ENCODE measurements at regions not wholly inside any gene's neighbourhood (a gene's known extent, or its start where the extent isn't known, plus 50 kb on each side); places are given as distances from the start of the nearest gene placed in this dataset.

GRCh38 chr2:161019311-161019710 lies 140.9 kb upstream of the TANK start:
- H3K4me3 ChIP-seq (ENCODE audit: low read length) = no peak overlapping the region
- DNase-seq (ENCODE audit: low read depth, low spot score) = no peak

GRCh38 chr2:161020437-161020836 lies 139.8 kb upstream of the TANK start:
- no peak overlapping the region for H3K4me3 ChIP-seq (ENCODE audit: low read length)
- no peak for DNase-seq (ENCODE audit: low read depth, low spot score)

GRCh38 chr2:161028581-161028980 lies 131.6 kb upstream of the TANK start:
- no peak for DNase-seq (ENCODE audit: low read depth, low spot score)
- no peak overlapping the region for H3K4me3 ChIP-seq (ENCODE audit: low read length)

DNA sequence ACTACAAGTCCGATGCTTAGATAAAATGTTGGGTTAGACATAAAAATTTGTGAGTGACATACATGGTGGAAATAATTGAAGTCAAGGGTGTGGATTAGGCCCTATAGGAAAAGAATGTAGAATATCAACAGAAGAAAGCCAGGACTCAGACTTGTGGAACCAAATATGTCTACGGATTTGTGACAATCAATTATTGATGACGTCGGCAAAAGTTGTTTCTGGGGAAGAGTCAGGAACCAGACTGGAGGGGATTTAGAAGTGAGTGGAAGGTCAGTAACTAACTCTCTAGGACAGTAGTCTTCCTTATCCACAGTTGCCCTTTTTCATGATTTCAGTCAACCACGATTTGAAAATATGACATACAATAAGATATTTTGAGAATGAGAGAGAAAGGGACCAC lies 130.9 kb upstream of the TANK start:
- DNase-seq (ENCODE audit: low read depth, low spot score) = no peak
- H3K4me3 ChIP-seq (ENCODE audit: low read length) = no peak overlapping the region

DNA sequence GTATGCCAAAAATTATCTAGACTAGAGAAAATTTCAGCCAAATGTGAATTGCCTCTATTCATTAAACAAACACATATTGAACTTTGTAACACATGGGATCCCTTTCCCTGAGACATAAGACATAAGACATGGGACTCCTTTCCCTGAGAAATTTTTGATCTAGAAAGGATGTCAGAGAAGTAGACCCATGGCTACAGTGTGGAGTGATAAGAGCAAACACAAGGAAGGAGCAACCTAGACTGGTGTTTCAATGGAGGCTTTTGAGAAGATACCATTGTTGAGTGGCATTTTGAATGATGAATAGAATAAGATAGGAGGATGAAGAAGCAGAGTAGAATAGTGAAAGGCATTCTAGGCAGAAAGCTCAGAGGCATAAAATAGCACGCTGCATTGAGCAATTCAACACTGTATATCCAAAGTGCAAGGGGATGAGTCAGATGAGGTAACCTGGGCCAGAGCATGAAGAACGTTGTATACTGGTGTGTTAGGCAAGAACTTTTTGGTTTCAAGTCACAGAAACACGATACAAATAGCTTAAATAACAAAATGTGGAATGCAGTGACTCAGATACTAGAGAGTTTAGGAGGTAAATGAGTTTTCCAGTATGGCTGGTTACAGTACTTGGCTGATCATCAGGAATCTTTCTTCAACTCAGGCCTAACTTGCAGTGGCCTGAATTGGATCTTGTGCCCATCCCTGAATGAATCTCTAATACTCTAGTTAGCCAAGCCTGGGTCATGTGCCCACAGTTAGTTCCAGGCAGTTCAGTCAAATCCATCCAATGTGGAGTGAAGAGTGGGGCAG lies 129.8 kb upstream of the TANK start:
- no peak overlapping the region for H3K4me3 ChIP-seq (ENCODE audit: low read length)
- no peak for DNase-seq (ENCODE audit: low read depth, low spot score)

GRCh38 chr2:161031511-161031910 lies 128.7 kb upstream of the TANK start:
- DNase-seq (ENCODE audit: low read depth, low spot score) = no peak

GRCh38 chr2:161032635-161033034 lies 127.6 kb upstream of the TANK start:
- no peak for DNase-seq (ENCODE audit: low read depth, low spot score)
- H3K4me3 ChIP-seq (ENCODE audit: low read length) = no peak overlapping the region

More at GRCh38 chr2:161031511-161031910, 128.7 kb upstream of the TANK start:
- no peak overlapping the region for H3K4me3 ChIP-seq (ENCODE audit: low read length)

DNA sequence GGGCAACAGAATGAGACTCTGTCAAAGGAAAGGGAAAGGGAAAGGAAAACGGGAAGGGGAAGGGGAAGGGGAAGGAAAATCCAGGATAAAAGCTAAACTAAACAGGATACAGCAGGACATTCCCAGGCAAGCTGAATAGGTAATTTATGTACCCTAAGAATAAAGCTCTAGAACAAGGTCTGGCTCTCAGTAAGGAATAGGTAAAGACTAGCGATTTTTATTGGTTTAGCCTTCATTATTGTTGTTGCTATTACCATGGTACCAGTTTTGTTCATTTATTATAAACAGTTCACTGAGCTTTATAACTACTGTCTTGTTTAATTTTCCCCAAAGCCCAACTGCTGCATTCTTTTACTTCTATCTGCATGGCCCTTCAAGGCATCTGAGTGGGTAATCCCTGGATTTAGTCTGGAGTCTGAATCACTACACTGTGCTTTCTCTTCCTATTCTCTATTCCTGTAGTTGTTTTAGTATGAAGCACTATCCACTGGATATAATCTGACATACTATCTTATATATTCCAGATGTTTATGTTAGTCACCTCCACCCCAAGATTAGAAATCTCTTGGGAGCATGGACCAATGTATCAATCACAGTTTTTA lies 127.1 kb upstream of the TANK start:
- H3K4me3 ChIP-seq (ENCODE audit: low read length) = no peak overlapping the region
- DNase-seq (ENCODE audit: low read depth, low spot score) = no peak

- no peak for DNase-seq (ENCODE audit: low read depth, low spot score)
- no peak overlapping the region for H3K4me3 ChIP-seq (ENCODE audit: low read length)
Measured at GRCh38 chr2:161036926-161037325, 123.3 kb upstream of the TANK start.

GRCh38 chr2:161039071-161039470 lies 121.2 kb upstream of the TANK start:
- H3K4me3 ChIP-seq (ENCODE audit: low read length) = no peak overlapping the region
- DNase-seq (ENCODE audit: low read depth, low spot score) = no peak

DNA sequence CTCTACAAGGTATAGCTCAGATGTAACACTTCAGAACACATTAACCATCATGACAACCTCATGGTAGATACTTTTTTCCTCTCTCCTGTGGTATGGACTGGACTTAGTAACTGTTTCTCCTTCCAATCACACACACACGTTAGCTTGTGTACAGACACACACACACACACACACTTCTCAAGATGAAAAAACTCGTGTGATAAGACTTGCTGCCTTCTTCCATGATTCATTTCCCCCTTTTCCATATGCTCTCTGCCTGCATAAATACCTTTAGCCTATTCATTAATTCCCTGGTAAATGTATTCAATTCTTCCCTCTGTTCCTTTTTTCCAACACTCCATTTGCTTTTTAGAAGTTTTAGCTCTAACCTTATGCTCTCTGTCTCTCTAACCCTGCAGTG lies 118.9 kb upstream of the TANK start:
- DNase-seq (ENCODE audit: low read depth, low spot score) = no peak
- H3K4me3 ChIP-seq (ENCODE audit: low read length) = no peak overlapping the region

GRCh38 chr2:161042990-161043625 lies 117.1 kb upstream of the TANK start:
- DNase-seq (ENCODE audit: low read depth, low spot score) = no peak

DNA sequence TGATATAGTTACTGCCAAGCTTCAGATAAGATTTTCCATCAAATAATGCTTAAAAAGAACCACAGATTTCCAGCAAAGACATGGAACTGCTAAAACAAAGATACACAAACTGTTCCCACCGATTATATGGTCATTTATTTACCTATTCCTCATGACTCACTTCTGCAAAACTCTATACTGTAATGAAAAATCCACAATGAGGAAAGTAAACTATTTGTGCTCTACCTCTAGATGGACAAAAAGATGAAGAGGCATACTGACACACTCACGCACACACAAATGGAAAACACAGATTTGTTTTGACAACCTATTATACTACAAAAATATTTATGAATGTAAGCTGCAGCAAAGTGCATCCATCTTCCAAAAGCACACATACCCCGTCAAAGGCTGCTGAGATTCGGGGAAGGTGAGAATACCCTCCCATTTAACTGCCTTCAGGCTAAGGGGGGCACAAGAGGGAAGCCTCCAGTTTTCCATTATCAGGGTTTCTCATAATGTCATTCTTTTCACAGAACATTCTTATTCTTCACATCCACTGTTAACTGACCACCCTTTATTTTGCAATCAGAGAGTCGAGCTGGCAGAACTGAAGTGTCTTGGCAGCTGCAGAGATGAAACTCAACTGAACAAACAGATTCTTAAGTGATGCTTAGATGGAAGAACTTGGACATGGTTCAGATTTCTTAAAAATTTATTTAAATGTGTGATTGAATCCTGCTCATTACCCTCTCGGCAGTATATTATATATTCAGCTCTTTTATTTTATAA lies 115.9 kb upstream of the TANK start:
- no peak for DNase-seq (ENCODE audit: low read depth, low spot score)
- no peak overlapping the region for H3K4me3 ChIP-seq (ENCODE audit: low read length)

More at GRCh38 chr2:161042990-161043625, 117.1 kb upstream of the TANK start:
- H3K4me3 ChIP-seq (ENCODE audit: low read length) = no peak overlapping the region

GRCh38 chr2:161044921-161045320 lies 115.3 kb upstream of the TANK start:
- no peak for DNase-seq (ENCODE audit: low read depth, low spot score)
- no peak overlapping the region for H3K4me3 ChIP-seq (ENCODE audit: low read length)

DNA sequence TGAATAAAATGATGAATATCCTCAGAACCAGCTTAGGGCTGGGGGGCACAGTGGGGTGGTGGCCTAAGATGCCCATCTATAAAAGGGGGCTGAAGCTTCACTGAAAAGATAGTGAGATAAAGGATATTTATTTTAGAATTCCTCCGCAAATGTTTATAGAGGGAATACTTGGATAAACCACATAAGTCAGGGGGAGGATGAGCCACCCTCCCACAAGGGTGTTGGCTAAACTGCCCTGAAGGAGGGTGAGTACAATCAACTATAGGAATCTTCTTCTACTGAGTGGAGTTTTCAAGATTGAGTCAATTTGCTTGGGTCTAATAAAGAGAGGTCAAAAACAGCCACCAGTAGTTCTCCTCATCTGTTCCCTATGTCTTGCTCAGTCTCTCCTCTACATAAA lies 114.5 kb upstream of the TANK start:
- DNase-seq (ENCODE audit: low read depth, low spot score) = no peak

GRCh38 chr2:161046876-161047275 lies 113.4 kb upstream of the TANK start:
- H3K4me3 ChIP-seq (ENCODE audit: low read length) = no peak overlapping the region
- no peak for DNase-seq (ENCODE audit: low read depth, low spot score)

More for the DNA sequence above, 114.5 kb upstream of the TANK start:
- no peak overlapping the region for H3K4me3 ChIP-seq (ENCODE audit: low read length)

DNA sequence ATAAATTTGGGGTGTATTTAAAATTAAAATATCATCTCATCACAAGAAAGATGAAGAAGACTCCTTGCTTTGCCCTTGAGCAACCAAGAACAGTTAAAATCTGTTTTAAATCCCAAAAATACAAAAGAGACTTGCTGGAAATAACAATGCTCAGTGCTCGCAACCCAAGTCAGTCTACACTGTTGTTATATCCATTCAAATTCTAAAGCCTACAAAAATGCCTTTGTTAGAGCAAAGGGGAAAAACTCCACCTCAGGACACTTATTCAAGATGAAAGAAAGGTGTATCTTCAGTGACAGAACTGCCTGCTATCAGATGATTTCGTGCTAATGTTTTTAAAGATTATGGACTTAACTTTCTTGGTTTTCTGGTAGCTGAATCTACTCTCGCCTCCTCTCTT lies 111.9 kb upstream of the TANK start:
- no peak for DNase-seq (ENCODE audit: low read depth, low spot score)

GRCh38 chr2:161049559-161049958 lies 110.7 kb upstream of the TANK start:
- no peak overlapping the region for H3K4me3 ChIP-seq (ENCODE audit: low read length)

More for the DNA sequence above, 111.9 kb upstream of the TANK start:
- H3K4me3 ChIP-seq (ENCODE audit: low read length) = no peak overlapping the region

GRCh38 chr2:161052214-161052613 lies 108.0 kb upstream of the TANK start:
- H3K4me3 ChIP-seq (ENCODE audit: low read length) = no peak overlapping the region
- DNase-seq (ENCODE audit: low read depth, low spot score) = no peak

More at GRCh38 chr2:161049559-161049958, 110.7 kb upstream of the TANK start:
- no peak for DNase-seq (ENCODE audit: low read depth, low spot score)

DNA sequence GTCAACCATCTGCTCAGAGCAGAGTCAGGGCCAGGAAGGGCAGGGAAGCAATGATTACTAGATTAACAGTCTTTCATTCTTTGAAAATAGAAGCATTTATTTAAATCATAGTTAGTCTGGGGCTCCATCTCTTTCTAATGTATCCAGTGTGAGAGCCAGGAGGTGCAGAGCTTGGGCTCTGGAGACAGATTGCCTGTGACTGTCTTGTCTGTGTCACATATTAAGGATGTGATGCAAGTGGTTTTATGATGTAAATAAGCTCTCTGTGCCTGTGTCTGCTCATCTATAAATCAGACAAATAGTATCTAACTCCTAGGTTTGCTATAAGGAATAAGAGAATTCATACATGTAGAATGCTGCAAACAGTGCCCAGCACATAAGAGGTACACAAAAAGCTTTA lies 104.9 kb upstream of the TANK start:
- H3K4me3 ChIP-seq (ENCODE audit: low read length) = no peak overlapping the region
- DNase-seq (ENCODE audit: low read depth, low spot score) = no peak
